22Rv1 (cell line): ENCODE measurements at regions not wholly inside any gene's neighbourhood (a gene's known extent, or its start where the extent isn't known, plus 50 kb on each side); places are given as distances from the start of the nearest gene placed in this dataset.
A peak's percentile ranks its signal among the peaks of the same experiment; 100 is the strongest.
"Not testable (repeated sequence)": the region's sequence is repeated elsewhere in the genome, so short reads cannot be mapped to it uniquely, and the experiment has no call there.

ENCODE experiments used
- H3K27ac ChIP-seq: fragments of 450-650 bp; 2 replicates; pipeline ENCODE4 v1.5.1; 2017
- CTCF ChIP-seq: fragments of 450-650 bp; IDR thresholded peaks from 2 replicates; pipeline ENCODE4 v1.5.1; 2017; ENCODE audit warnings: mild to moderate bottlenecking
- ZFX ChIP-seq: fragments of 450-650 bp; IDR thresholded peaks from 2 replicates; pipeline ENCODE4 v1.6.1; 2017; ENCODE audit warnings: antibody characterized with exemption, borderline replicate concordance

DNA sequence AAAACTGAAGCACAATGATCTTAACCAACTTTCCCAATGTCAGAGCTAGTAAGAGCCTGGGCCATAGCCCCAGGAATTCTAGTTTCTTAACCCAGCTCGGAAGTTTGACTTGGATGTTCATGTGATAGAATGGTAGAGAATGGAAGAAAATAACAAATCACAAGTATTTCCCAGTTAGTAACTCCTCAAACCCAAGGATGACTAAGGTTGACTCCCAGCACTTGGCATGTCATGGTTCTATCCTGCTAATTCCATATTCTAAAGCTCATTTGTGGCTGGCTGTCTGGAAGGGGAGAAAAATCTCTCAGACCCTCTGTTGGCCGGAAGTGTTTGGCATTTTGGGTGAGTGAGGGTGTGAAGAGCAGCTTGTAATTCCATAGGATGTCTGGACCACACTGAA lies 248.7 kb downstream of the RFPL4B start:
- TF ChIP-seq CTCF (no peak), ZFX (no peak)
- H3K27ac ChIP-seq, result no peak overlapping the region

DNA sequence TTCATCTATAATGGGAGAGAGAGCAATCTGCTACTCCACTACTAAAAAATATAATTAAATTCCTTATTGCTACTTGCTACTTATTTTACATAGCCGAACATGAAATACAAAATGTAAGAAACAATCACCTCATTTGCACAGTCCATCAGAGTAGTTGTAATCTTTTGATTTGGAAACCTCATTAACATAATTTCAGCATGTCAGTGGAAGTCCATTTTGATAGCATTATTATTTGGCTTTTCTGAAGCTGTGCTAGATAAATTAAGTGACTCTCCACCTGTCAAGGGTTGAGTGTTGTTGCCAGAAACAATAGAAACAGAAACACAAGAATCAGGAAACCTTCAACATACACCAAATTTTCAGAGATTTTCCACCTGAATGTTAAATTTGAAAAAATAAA lies 250.0 kb downstream of the RFPL4B start:
- TF ChIP-seq ZFX (no peak), CTCF (no peak)
- H3K27ac ChIP-seq, result no peak overlapping the region

- no peak overlapping the region for H3K27ac ChIP-seq
- TF ChIP-seq ZFX (no peak), CTCF (no peak)
Measured at GRCh38 chr6:112600168-112600567, 253.0 kb downstream of the RFPL4B start.

DNA sequence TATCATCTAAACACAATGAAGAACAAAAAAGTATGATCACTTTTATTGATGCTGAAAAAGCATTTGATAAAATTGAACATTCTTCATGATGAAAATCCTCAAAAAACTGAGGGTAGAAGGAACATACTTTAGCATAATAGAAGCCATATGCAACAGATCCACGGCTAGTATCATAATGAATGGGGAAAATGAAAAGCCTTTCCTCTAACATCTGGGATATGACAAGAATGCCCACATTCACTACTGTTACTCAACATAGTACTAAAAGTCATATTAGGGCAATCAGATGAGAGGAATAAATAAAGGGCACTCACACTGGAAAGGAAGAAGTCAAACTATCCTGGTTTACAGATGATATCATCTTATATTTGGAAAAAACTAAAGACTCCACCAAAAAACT lies 256.6 kb downstream of the RFPL4B start:
- H3K27ac ChIP-seq, result no peak overlapping the region
- no peak for TF ChIP-seq ZFX

GRCh38 chr6:112606656-112607435 lies 259.7 kb downstream of the RFPL4B start:
- no peak overlapping the region for H3K27ac ChIP-seq

GRCh38 chr6:112608925-112609324 lies 261.8 kb downstream of the RFPL4B start:
- H3K27ac ChIP-seq, result not testable (repeated sequence)

More at GRCh38 chr6:112606656-112607435, 259.7 kb downstream of the RFPL4B start:
- no peak for TF ChIP-seq CTCF
- no peak for TF ChIP-seq ZFX

DNA sequence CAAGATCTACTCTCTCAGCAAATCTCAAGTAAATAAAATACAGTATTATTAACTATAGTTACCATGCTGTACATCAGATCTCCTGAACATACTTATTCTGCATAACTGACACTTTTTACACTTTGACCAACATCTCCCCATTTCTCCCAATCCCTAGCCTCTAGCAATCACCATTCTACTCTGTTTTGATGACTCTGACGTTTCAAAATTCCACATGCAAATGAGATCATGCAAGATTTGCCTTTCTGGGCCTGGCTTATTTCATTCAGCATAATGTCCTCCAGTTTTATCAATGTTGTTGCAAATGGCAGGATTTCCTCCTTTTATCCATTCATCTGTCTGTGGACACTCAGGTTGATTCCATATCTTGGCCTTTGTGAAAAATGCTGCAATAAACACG lies 266.3 kb downstream of the RFPL4B start:
- H3K27ac ChIP-seq, result no peak overlapping the region
- TF ChIP-seq CTCF, result no peak
- no peak for TF ChIP-seq ZFX

GRCh38 chr6:112618849-112619248 lies 271.7 kb downstream of the RFPL4B start:
- no peak overlapping the region for H3K27ac ChIP-seq
- TF ChIP-seq CTCF (peak; percentile 39), ZFX (no peak)
